Karpas-422 (cell line): ENCODE measurements at regions not wholly inside any gene's neighbourhood (a gene's known extent, or its start where the extent isn't known, plus 50 kb on each side); places are given as distances from the start of the nearest gene placed in this dataset.

ENCODE experiments used
- DNase-seq: peaks from one replicate; pipeline ENCODE4 v3.0.0-alpha.2; 2015
- H2AFZ ChIP-seq: fragments of 200-600 bp; sonication (generic); 2 replicates; pipeline ENCODE4 v1.6.1; 2014; ENCODE audit warnings: antibody characterized with exemption, low read length, mixed read lengths
- H3K27ac ChIP-seq: fragments of 200-600 bp; sonication (generic); 2 replicates; pipeline ENCODE4 v1.5.1; 2014; ENCODE audit warnings: mild to moderate bottlenecking, low read length, moderate library complexity
- H3K27me3 ChIP-seq: fragments of 200-600 bp; sonication (generic); 2 replicates; pipeline ENCODE4 v1.6.1; 2014; ENCODE audit warnings: low read length, mixed read lengths
- H3K36me3 ChIP-seq: fragments of 200-600 bp; sonication (generic); 2 replicates; pipeline ENCODE4 v1.6.1; 2014; ENCODE audit warnings: low read length, mixed read lengths; ENCODE audit not compliant: insufficient read depth
- H3K4me1 ChIP-seq: fragments of 200-600 bp; sonication (generic); 2 replicates; pipeline ENCODE4 v1.6.1; 2014; ENCODE audit warnings: mild to moderate bottlenecking, low read length, mixed read lengths
- H3K4me2 ChIP-seq: fragments of 200-600 bp; sonication (generic); 2 replicates; pipeline ENCODE4 v1.6.1; 2014; ENCODE audit warnings: low read length, low read depth, mild to moderate bottlenecking; ENCODE audit not compliant: poor library complexity, severe bottlenecking
- H3K4me3 ChIP-seq: fragments of 200-600 bp; sonication (generic); 2 replicates; pipeline ENCODE4 v1.5.1; 2014; ENCODE audit warnings: mild to moderate bottlenecking, antibody characterized with exemption, low read length, mixed read lengths
- H3K79me2 ChIP-seq: fragments of 200-600 bp; sonication (generic); 2 replicates; pipeline ENCODE4 v1.6.1; 2014; ENCODE audit warnings: mild to moderate bottlenecking, low read length, mixed read lengths
- H3K9ac ChIP-seq: fragments of 200-600 bp; sonication (generic); 2 replicates; pipeline ENCODE4 v1.6.0; 2014; ENCODE audit warnings: low read length
- H3K9me2 ChIP-seq: fragments of 200-600 bp; sonication (generic), shearing (Covaris generic); replicated peaks from 2 replicates; pipeline ENCODE4 v1.6.0; 2014; ENCODE audit warnings: mild to moderate bottlenecking, low read length, moderate library complexity; ENCODE audit not compliant: insufficient read depth
- H3K9me3 ChIP-seq: fragments of 300-700, 200-600 bp; sonication (generic); 2 replicates; pipeline ENCODE4 v1.6.1; 2014; ENCODE audit warnings: low read length, mixed read lengths
- H4K20me1 ChIP-seq: fragments of 200-600 bp; sonication (generic); 2 replicates; pipeline ENCODE4 v1.6.1; 2014; ENCODE audit warnings: mild to moderate bottlenecking, antibody characterized with exemption, low read length, low read depth; ENCODE audit not compliant: insufficient read depth

GRCh38 chr2:58669998-58670397 lies 428.9 kb upstream of the FANCL start:
- H3K4me2 ChIP-seq = no peak overlapping the region
- no peak overlapping the region for H3K4me3 ChIP-seq
- H3K9me3 ChIP-seq = no peaks in the 10 kb centered on the region
- no peak overlapping the region for H3K27ac ChIP-seq
- no peak overlapping the region for H2AFZ ChIP-seq
- H3K9me2 ChIP-seq = no peaks in the 10 kb centered on the region
- no peaks in the 10 kb centered on the region for H3K27me3 ChIP-seq
- no peak for DNase-seq
- no peaks in the 10 kb centered on the region for H3K4me1 ChIP-seq
- H3K79me2 ChIP-seq = no peaks in the 10 kb centered on the region
- no peak overlapping the region for H3K9ac ChIP-seq
- no peaks in the 10 kb centered on the region for H3K36me3 ChIP-seq
- no peaks in the 10 kb centered on the region for H4K20me1 ChIP-seq

GRCh38 chr2:58667137-58667774 lies 426.1 kb upstream of the FANCL start:
- no peaks in the 10 kb centered on the region for H3K9me3 ChIP-seq

GRCh38 chr2:58666323-58666970 lies 425.3 kb upstream of the FANCL start:
- Histone ChIP-seq H3K9me3 (no peaks in the 10 kb centered on the region), H3K9ac (no peak overlapping the region), H3K4me2 (no peak overlapping the region), H3K4me3 (no peak overlapping the region), H2AFZ (no peak overlapping the region), H3K36me3 (no peaks in the 10 kb centered on the region), H3K27ac (no peak overlapping the region), H3K4me1 (no peaks in the 10 kb centered on the region), H3K9me2 (no peaks in the 10 kb centered on the region), H4K20me1 (no peaks in the 10 kb centered on the region), H3K27me3 (no peaks in the 10 kb centered on the region), H3K79me2 (no peaks in the 10 kb centered on the region)
- no peak for DNase-seq

More at GRCh38 chr2:58667137-58667774, 426.1 kb upstream of the FANCL start:
- H3K9me2 ChIP-seq = no peaks in the 10 kb centered on the region
- DNase-seq = no peak
- H3K4me2 ChIP-seq = no peak overlapping the region
- no peaks in the 10 kb centered on the region for H3K4me1 ChIP-seq
- no peaks in the 10 kb centered on the region for H3K79me2 ChIP-seq
- H3K27me3 ChIP-seq = no peaks in the 10 kb centered on the region
- H3K4me3 ChIP-seq = no peak overlapping the region
- no peaks in the 10 kb centered on the region for H3K36me3 ChIP-seq
- no peak overlapping the region for H2AFZ ChIP-seq
- no peaks in the 10 kb centered on the region for H4K20me1 ChIP-seq
- H3K27ac ChIP-seq = no peak overlapping the region
- no peak overlapping the region for H3K9ac ChIP-seq

- Histone ChIP-seq H3K36me3 (no peaks in the 10 kb centered on the region), H3K9me2 (no peaks in the 10 kb centered on the region), H3K9ac (no peak overlapping the region), H3K4me3 (no peak overlapping the region), H2AFZ (no peak overlapping the region), H3K27ac (no peak overlapping the region), H3K4me1 (no peaks in the 10 kb centered on the region), H3K4me2 (no peak overlapping the region), H3K9me3 (no peaks in the 10 kb centered on the region), H3K27me3 (no peaks in the 10 kb centered on the region), H3K79me2 (no peaks in the 10 kb centered on the region), H4K20me1 (no peaks in the 10 kb centered on the region)
- DNase-seq = no peak
Measured at GRCh38 chr2:58665154-58665553, 424.0 kb upstream of the FANCL start.

- Histone ChIP-seq H3K36me3 (no peaks in the 10 kb centered on the region), H3K27me3 (no peaks in the 10 kb centered on the region), H3K79me2 (no peaks in the 10 kb centered on the region), H4K20me1 (no peaks in the 10 kb centered on the region), H3K27ac (no peak overlapping the region), H3K4me2 (no peak overlapping the region), H3K9me3 (no peaks in the 10 kb centered on the region), H3K9ac (no peak overlapping the region), H3K4me1 (no peaks in the 10 kb centered on the region), H3K4me3 (no peak overlapping the region), H3K9me2 (no peaks in the 10 kb centered on the region), H2AFZ (no peak overlapping the region)
- no peak for DNase-seq
Measured at GRCh38 chr2:58664523-58665151, 423.5 kb upstream of the FANCL start.

- H3K27me3 ChIP-seq = no peaks in the 10 kb centered on the region
- no peaks in the 10 kb centered on the region for H3K79me2 ChIP-seq
- H3K27ac ChIP-seq = no peak overlapping the region
- no peaks in the 10 kb centered on the region for H3K4me1 ChIP-seq
- H3K9me3 ChIP-seq = no peaks in the 10 kb centered on the region
- H3K9ac ChIP-seq = no peak overlapping the region
- no peak overlapping the region for H2AFZ ChIP-seq
- no peaks in the 10 kb centered on the region for H3K9me2 ChIP-seq
- DNase-seq = no peak
- H4K20me1 ChIP-seq = no peaks in the 10 kb centered on the region
- no peak overlapping the region for H3K4me2 ChIP-seq
- H3K4me3 ChIP-seq = no peak overlapping the region
- no peaks in the 10 kb centered on the region for H3K36me3 ChIP-seq
Measured at GRCh38 chr2:58660046-58660445, 418.9 kb upstream of the FANCL start.

- no peak overlapping the region for H3K27ac ChIP-seq
- no peak overlapping the region for H3K4me3 ChIP-seq
- no peaks in the 10 kb centered on the region for H3K9me2 ChIP-seq
- no peak for DNase-seq
- H3K9ac ChIP-seq = no peak overlapping the region
- no peaks in the 10 kb centered on the region for H3K79me2 ChIP-seq
- no peaks in the 10 kb centered on the region for H4K20me1 ChIP-seq
- H2AFZ ChIP-seq = no peak overlapping the region
- H3K27me3 ChIP-seq = no peaks in the 10 kb centered on the region
- H3K4me2 ChIP-seq = no peak overlapping the region
- no peaks in the 10 kb centered on the region for H3K36me3 ChIP-seq
- no peaks in the 10 kb centered on the region for H3K9me3 ChIP-seq
- H3K4me1 ChIP-seq = no peaks in the 10 kb centered on the region
Measured at GRCh38 chr2:58655152-58655551, 414.0 kb upstream of the FANCL start.

- Histone ChIP-seq H3K36me3 (no peaks in the 10 kb centered on the region), H3K4me2 (no peak overlapping the region), H4K20me1 (no peaks in the 10 kb centered on the region), H3K9me3 (no peaks in the 10 kb centered on the region), H3K4me3 (no peak overlapping the region), H3K9me2 (no peaks in the 10 kb centered on the region), H3K4me1 (no peaks in the 10 kb centered on the region), H3K27ac (no peak overlapping the region), H3K9ac (no peak overlapping the region), H2AFZ (no peak overlapping the region), H3K79me2 (no peaks in the 10 kb centered on the region), H3K27me3 (no peaks in the 10 kb centered on the region)
- DNase-seq = no peak
Measured at GRCh38 chr2:58651930-58652329, 410.8 kb upstream of the FANCL start.
